CD14-positive monocyte (primary cell): ENCODE measurements at regions not wholly inside any gene's neighbourhood (a gene's known extent, or its start where the extent isn't known, plus 50 kb on each side); places are given as distances from the start of the nearest gene placed in this dataset.

Experiments
- DNase-seq, 3 donors: peaks; one replicate each; pipeline ENCODE4 v3.0.0-alpha.2; 2011 to 2022
- H2AFZ ChIP-seq: 2 replicates; pipeline ENCODE4 v1.6.0; 2012; ENCODE audit warnings: mild to moderate bottlenecking, low read depth, low read length, inconsistent platforms; ENCODE audit not compliant: insufficient read depth, poor library complexity, severe bottlenecking
- H3K27ac ChIP-seq, 2 donors: 1 replicate in 1 of 2; 2 replicates in 1 of 2; pipeline ENCODE4 v1.5.1; 2012 to 2013; ENCODE audit warnings: low read length in 2 of 2, control low read depth in 1 of 2, inconsistent platforms in 1 of 2, low read depth in 1 of 2, mild to moderate bottlenecking in 1 of 2
- H3K27me3 ChIP-seq, 2 donors: one replicate each; pipeline versions ENCODE4 v1.6.0 to v1.6.1; 2011 to 2013; ENCODE audit warnings: low read length in 2 of 2; ENCODE audit not compliant: control insufficient read depth in 2 of 2, insufficient read depth in 2 of 2
- H3K36me3 ChIP-seq, 2 donors: replicated peaks in 1 of 2; 1 replicate in 1 of 2; 2 replicates in 1 of 2; pipeline versions ENCODE4 v1.5.1 to v1.6.1; 2012 to 2013; ENCODE audit warnings: low read length in 2 of 2, control low read depth in 1 of 2, inconsistent platforms in 1 of 2, mild to moderate bottlenecking in 1 of 2; ENCODE audit not compliant: insufficient read depth in 2 of 2, control insufficient read depth in 1 of 2
- H3K4me1 ChIP-seq, 2 donors: 1 replicate in 1 of 2; 2 replicates in 1 of 2; pipeline versions ENCODE4 v1.5.1 to v1.6.1; 2012 to 2013; ENCODE audit warnings: low read length in 2 of 2, control low read depth in 1 of 2, inconsistent platforms in 1 of 2, mild to moderate bottlenecking in 1 of 2, moderate library complexity in 1 of 2; ENCODE audit not compliant: insufficient read depth in 2 of 2, control insufficient read depth in 1 of 2
- H3K4me2 ChIP-seq: replicated peaks from 2 replicates; pipeline ENCODE3; 2012; ENCODE audit warnings: low read length, moderate library complexity, mild to moderate bottlenecking; ENCODE audit not compliant: poor library complexity, severe bottlenecking; ENCODE audit errors: extremely low read depth
- H3K4me3 ChIP-seq, 3 experiments: fragments of 200-600 bp in 1 of 3; sonication (generic) in 1 of 3; replicated peaks in 1 of 3; 1 replicate in 2 of 3; 2 replicates in 1 of 3; pipeline ENCODE4 v1.5.1; 2011 to 2013; ENCODE audit warnings: low read length in 3 of 3, mild to moderate bottlenecking in 3 of 3, control low read depth in 2 of 3, low read depth in 2 of 3, inconsistent platforms in 1 of 3, moderate library complexity in 1 of 3
- H3K79me2 ChIP-seq: 2 replicates; pipeline ENCODE4 v1.6.0; 2012; ENCODE audit warnings: mild to moderate bottlenecking, control low read depth, inconsistent platforms, low read length, moderate library complexity; ENCODE audit not compliant: insufficient read depth
- H3K9ac ChIP-seq: 2 replicates; pipeline ENCODE4 v1.6.0; 2017; ENCODE audit warnings: low read length, mild to moderate bottlenecking; ENCODE audit not compliant: insufficient read depth, poor library complexity, severe bottlenecking
- H3K9me3 ChIP-seq, 2 donors: replicated peaks in 1 of 2; 1 replicate in 1 of 2; 2 replicates in 1 of 2; pipeline versions ENCODE4 v1.5.1 to v1.6.1; 2012 to 2013; ENCODE audit warnings: low read length in 2 of 2, control low read depth in 1 of 2; ENCODE audit not compliant: control insufficient read depth in 1 of 2, insufficient read depth in 1 of 2
- H4K20me1 ChIP-seq: 2 replicates; pipeline ENCODE4 v1.6.0; 2012; ENCODE audit warnings: mild to moderate bottlenecking, low read length, control low read depth, moderate library complexity; ENCODE audit not compliant: insufficient read depth
- H3K27ac Mint-ChIP-seq, 7 donors: one replicate each; pipeline ENCODE4 v1.8.0; 2020; ENCODE audit warnings: mild to moderate bottlenecking in 7 of 7, mixed read lengths in 7 of 7, moderate library complexity in 6 of 7, inconsistent platforms in 2 of 7
- H3K27me3 Mint-ChIP-seq, 3 donors: one replicate each; pipeline ENCODE4 v1.8.0; 2021 to 2022; ENCODE audit warnings: low read depth in 3 of 3, mild to moderate bottlenecking in 3 of 3, mixed read lengths in 3 of 3, moderate library complexity in 3 of 3, inconsistent platforms in 1 of 3
- H3K36me3 Mint-ChIP-seq, 2 donors: one replicate each; pipeline ENCODE4 v1.8.0; 2020; ENCODE audit warnings: mixed read lengths in 2 of 2, inconsistent platforms in 1 of 2, mild to moderate bottlenecking in 1 of 2
- H3K4me1 Mint-ChIP-seq: one replicate; pipeline ENCODE4 v1.8.0; 2020; ENCODE audit warnings: mild to moderate bottlenecking, mixed read lengths
- H3K4me3 Mint-ChIP-seq, 2 donors: one replicate each; pipeline ENCODE4 v1.8.0; 2020; ENCODE audit warnings: mild to moderate bottlenecking in 2 of 2, mixed read lengths in 2 of 2, moderate library complexity in 1 of 2
- H3K9me3 Mint-ChIP-seq, 7 donors: one replicate each; pipeline ENCODE4 v1.8.0; 2020 to 2022; ENCODE audit warnings: mixed read lengths in 7 of 7, mild to moderate bottlenecking in 6 of 7, moderate library complexity in 6 of 7, inconsistent platforms in 2 of 7
- WGBS: methylation state at CpG from one replicate; pipeline ENCODE4 v1.1.5; 2013; ENCODE audit warnings: missing lambda C conversion rate; ENCODE audit not compliant: insufficient coverage; 5-methylcytosine and 5-hydroxymethylcytosine counted together
- intact Hi-C, 2 donors: fragments of 100-400 bp; cut with micrococcal nuclease; formaldehyde crosslinking; loops; one replicate each; pipeline versions ENCODE4 v1.15.0 to v1.15.1; 2023
- TF ChIP-seq, protein P1 (sequence below): fragments of 200-600 bp; IDR thresholded peaks from one replicate; pipeline ENCODE4 v1.8.0; 2022; ENCODE audit warnings: antibody characterized with exemption, mild to moderate bottlenecking

DNA sequence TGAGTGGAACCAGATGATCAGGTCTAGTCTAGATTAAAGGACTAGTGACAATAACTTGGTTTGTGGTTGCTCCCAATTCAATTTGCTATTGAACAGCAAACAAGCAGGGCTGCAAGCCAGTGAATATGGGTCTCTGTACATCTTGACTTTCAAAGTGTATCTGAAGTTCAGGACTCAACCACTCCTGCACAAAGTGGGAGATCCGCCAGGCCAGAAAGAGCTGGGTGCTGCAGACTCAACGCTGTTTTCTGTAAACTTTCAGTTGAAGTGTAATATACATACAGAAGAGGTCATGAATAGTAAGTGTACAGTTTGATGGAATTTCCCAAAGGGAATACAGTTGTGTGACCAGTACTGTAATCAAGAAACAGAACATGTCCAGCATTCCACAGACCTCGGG lies 416.6 kb downstream of the RPS24 start:
- Histone ChIP-seq H3K4me2 (no peak overlapping the region), H3K36me3 (no peaks in the 10 kb centered on the region), H3K4me3 (no peak overlapping the region), H3K9ac (no peak overlapping the region), H3K9me3 (no peaks in the 10 kb centered on the region), H4K20me1 (no peaks in the 10 kb centered on the region), H3K4me1 (no peaks in the 10 kb centered on the region), H3K27ac (no peak overlapping the region), H3K79me2 (no peaks in the 10 kb centered on the region), H3K27me3 (no peaks in the 10 kb centered on the region), H2AFZ (no peak overlapping the region)
- Mint-ChIP-seq H3K36me3 (no peaks in the 10 kb centered on the region), H3K9me3 (peaks cover 0 to 3% (median 0%) of the 10 kb centered on the region in 7 donors), H3K27me3 (peaks cover 6 to 8% (median 7%) of the 10 kb centered on the region in 3 donors), H3K4me3 (no peak overlapping the region), H3K27ac (no peak overlapping the region), H3K4me1 (no peaks in the 10 kb centered on the region)
- intact Hi-C loops = no loop called here
- DNase-seq = no peak
- TF ChIP-seq, protein P1, sequence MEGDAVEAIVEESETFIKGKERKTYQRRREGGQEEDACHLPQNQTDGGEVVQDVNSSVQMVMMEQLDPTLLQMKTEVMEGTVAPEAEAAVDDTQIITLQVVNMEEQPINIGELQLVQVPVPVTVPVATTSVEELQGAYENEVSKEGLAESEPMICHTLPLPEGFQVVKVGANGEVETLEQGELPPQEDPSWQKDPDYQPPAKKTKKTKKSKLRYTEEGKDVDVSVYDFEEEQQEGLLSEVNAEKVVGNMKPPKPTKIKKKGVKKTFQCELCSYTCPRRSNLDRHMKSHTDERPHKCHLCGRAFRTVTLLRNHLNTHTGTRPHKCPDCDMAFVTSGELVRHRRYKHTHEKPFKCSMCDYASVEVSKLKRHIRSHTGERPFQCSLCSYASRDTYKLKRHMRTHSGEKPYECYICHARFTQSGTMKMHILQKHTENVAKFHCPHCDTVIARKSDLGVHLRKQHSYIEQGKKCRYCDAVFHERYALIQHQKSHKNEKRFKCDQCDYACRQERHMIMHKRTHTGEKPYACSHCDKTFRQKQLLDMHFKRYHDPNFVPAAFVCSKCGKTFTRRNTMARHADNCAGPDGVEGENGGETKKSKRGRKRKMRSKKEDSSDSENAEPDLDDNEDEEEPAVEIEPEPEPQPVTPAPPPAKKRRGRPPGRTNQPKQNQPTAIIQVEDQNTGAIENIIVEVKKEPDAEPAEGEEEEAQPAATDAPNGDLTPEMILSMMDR = no peak
- 76% methylated on average over 3 of the region's 3 CpGs for WGBS

DNA sequence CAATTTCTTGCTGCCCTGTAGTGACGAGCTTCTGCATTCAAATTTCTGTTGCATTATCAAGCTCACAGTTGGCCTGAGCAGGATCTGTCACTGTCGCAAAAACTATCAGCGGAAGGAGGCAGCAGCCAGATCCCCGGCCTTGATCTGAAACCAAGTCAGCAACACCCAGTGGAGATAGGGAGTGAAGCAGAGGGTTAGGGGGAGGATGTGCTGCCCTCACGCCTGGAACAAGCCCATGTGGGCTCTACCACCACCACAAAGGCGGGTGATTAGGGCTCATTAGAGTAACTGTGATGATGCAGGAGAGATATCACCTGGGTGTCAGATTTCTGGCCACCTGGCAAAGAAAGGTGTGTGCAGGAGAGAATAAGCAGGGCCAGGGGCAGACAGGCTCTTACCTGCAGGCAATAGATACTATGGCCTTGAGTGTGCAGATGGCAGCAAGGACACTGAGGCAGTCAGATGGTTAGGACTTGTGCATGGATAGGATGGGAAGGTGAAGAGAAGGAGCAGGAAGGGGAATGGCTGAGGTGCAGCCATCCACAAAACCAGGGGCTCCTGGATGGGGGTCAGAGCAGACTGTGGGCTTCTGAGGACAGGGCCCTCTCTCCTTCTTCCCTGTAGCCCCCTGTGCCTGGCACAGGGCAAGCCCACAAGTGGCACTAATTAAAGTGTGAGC lies 417.3 kb downstream of the RPS24 start:
- Histone ChIP-seq H3K36me3 (no peaks in the 10 kb centered on the region), H3K27me3 (no peaks in the 10 kb centered on the region), H3K4me3 (no peak overlapping the region), H2AFZ (no peak overlapping the region), H3K79me2 (no peaks in the 10 kb centered on the region), H3K9me3 (no peaks in the 10 kb centered on the region), H4K20me1 (no peaks in the 10 kb centered on the region), H3K9ac (no peak overlapping the region), H3K27ac (no peak overlapping the region), H3K4me2 (no peak overlapping the region), H3K4me1 (no peaks in the 10 kb centered on the region)
- no peaks in the 10 kb centered on the region for H3K4me1 Mint-ChIP-seq
- H3K36me3 Mint-ChIP-seq = no peaks in the 10 kb centered on the region
- H3K9me3 Mint-ChIP-seq = peaks cover 0 to 3% (median 0%) of the 10 kb centered on the region in 7 donors
- no peak overlapping the region for H3K4me3 Mint-ChIP-seq
- WGBS = 100% methylated on average over 4 of the region's 6 CpGs
- TF ChIP-seq, protein P1 = no peak
- intact Hi-C loops = no loop called here
- H3K27ac Mint-ChIP-seq = peak overlapping the region in 1 of 7 donors; percentile 7
- no peak for DNase-seq
- H3K27me3 Mint-ChIP-seq = peaks cover 6 to 8% (median 8%) of the 10 kb centered on the region in 3 donors
